ENCODE measurements at regions not wholly inside any gene's neighbourhood (a gene's known extent, or its start where the extent isn't known, plus 50 kb on each side); places are given as distances from the start of the nearest gene placed in this dataset.

GRCh38 chr7:26916336-26916735 lies 51.9 kb upstream of the SKAP2 start:
- no peaks in the 10 kb centered on the region for H3K9me3 ChIP-seq
- intact Hi-C loops (cut with DNase I; ENCODE audit: low total_unique reads): no loop called here
- DNase-seq: no peak
- H3K36me3 ChIP-seq: no peaks in the 10 kb centered on the region
- H3K4me1 ChIP-seq: no peaks in the 10 kb centered on the region
- no peaks in the 10 kb centered on the region for H3K27me3 ChIP-seq
- no peak overlapping the region for H3K27ac ChIP-seq
- TF ChIP-seq POLR2A (IDR thresholded peaks at IDR 0.05) (no peak), EP300 (IDR thresholded peaks at IDR 0.05) (no peak), POLR2AphosphoS5 (IDR thresholded peaks at IDR 0.05) (no peak), CTCF (IDR thresholded peaks at IDR 0.05) (no peak)
- H3K4me3 ChIP-seq: no peak overlapping the region
